Activated CD4-positive, alpha-beta T cell treated with anti-CD3 and anti-CD28 coated beads for 24 hours (primary cell): ENCODE measurements at regions not wholly inside any gene's neighbourhood (a gene's known extent, or its start where the extent isn't known, plus 50 kb on each side); places are given as distances from the start of the nearest gene placed in this dataset.
"Not testable (repeated sequence)": the region's sequence is repeated elsewhere in the genome, so short reads cannot be mapped to it uniquely, and the experiment has no call there.

Experiments used
- DNase-seq, 2 donors: peaks; one replicate each; pipeline ENCODE4 v3.0.0-alpha.2; 2020; ENCODE audit warnings: low read depth in 2 of 2

GRCh38 chr15:69916169-69916785, 181.4 kb downstream of the TLE3 start:
- no peak for DNase-seq

DNA sequence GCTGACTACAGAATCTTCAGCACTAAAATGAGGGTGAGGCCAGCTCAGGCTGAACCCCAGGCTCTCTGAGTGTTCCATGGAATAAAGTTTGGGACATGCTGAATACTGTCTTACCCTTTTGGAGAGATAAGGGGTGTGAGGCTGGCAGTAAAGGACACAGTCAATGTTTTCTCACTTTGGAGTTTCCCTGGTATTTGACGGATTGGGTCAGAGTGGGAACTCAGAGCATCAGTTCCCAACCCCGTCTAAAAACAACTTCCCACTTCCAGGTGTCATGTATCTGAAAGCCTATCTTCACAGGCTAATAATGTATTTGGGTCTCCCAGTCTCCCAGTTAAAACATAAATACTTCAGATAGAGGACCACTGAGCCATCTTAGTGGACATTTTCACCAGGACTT, 180.7 kb downstream of the TLE3 start:
- DNase-seq = no peak

GRCh38 chr15:69919816-69920215, 177.9 kb downstream of the TLE3 start:
- no peak for DNase-seq

DNA sequence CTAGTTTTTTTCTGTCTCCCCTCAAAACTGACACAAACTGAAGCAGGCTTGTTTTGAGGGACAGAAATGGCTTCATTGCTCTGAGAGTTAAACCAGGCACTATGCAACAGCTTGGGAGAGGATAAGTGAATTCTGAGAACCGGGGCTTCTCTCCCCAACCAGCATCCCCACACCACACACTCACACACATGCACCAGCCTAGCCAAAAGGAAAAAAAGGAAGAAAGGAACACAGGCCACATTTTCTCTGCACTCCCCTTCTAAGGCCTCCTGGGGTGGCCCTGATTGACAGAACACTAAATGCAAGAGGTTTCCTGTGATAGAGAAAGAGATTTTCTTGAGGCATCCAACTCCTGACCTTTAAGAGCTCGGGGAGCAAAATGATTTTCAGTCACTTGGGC, 177.5 kb downstream of the TLE3 start:
- DNase-seq = no peak

GRCh38 chr15:69921626-69922619, 175.8 kb downstream of the TLE3 start:
- DNase-seq = no peak

GRCh38 chr15:69924531-69924930, 173.2 kb downstream of the TLE3 start:
- DNase-seq = no peak

DNA sequence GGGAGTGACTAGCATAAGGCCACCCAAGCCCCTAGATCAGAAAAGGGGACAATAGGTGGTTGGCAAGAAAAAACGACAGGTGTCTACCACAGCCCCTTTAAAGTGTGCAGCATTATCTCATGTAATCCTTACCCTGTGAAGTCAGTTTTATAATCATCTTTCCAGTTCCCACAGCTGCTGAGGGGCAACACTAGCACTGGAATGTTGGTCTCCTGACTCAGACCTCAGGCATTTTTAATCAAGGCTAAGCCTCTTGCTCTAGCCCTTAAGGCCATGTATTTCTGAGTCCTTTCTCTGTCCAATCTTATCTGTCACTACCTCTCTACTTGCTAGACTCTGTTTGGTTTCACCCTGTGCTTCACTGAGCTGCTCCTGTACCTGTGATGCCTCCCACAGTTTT, 171.7 kb downstream of the TLE3 start:
- DNase-seq = no peak

DNA sequence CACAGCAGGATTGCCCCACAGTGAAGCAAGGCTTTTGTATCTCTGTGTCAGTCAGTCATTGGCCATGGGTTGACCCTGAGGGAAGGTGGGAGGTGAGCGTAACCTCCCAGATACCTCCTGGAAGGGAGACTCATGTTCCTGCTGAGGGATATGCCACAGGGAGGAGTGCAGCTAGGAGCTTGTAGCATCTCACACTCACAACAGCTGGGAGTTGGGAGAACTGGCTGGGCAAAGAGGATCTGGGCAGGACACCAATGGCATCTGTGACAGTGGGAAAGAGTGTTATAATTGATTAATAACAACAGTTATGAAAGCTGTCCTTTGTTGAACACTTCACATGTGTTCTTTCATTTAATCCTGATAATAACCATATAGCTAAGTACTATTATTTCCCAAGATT, 171.0 kb downstream of the TLE3 start:
- no peak for DNase-seq

DNA sequence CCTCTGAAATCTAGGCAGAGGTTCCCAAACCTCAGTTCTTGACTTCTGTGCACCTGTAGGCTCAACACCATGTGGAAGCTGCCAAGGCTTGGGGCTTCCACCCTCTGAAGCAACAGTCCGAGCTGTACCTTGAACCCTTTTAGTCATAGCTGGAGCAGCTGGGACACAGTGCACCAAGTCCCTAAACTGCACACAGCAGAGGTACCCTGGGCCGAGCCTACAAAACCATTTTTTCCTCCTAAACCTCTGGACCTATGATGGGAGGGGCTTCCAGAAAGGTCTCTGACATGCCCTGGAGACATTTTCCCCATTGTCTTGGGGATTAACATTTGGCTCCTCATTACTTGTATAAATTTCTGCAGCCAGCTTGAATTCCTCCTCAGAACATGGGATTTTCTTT, 168.8 kb downstream of the TLE3 start:
- DNase-seq = not testable (repeated sequence)

- DNase-seq = no peak
These were observed 167.6 kb downstream of the TLE3 start for GRCh38 chr15:69929905-69930630.

DNA sequence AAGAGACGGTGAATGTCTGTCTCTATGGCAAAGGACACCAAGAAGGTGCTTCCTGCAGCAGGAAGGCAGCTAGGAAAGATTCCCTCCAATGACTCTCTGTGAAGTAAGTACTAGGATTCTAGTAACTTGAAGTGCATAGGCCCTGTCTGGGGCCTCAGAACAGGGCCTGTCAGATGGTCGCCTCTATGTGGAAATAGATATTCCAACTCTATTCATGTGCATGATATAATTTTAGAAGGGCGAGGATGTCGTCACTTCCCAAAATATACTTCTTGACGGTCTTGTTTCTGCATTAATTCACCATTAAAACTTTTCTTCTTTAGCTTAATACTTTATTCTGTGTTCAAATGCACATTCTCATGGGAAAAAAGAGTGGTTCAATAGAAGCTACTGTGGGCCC, 167.0 kb downstream of the TLE3 start:
- DNase-seq = no peak

DNA sequence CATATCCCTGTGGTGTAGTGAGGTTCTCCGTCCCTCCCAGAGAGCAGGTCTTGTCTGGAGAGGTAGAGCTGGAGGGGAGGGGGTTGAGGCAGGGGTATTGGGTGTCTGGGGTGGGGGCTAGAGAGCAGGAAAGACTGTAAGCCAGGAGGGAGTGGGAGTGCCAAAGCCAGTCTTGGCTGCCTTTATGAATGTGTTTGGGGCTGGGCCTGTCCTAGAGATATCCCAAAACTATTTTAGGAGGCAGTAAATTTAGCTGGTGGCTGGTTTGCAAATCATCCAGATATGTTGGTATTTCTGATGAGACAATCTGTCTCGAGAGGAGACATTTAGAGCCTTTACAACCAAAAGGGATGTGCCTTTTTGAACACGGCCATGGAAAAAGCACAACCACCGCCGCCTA, 166.6 kb downstream of the TLE3 start:
- no peak for DNase-seq

GRCh38 chr15:69934607-69935006, 163.1 kb downstream of the TLE3 start:
- DNase-seq = no peak

GRCh38 chr15:69939513-69940440, 157.9 kb downstream of the TLE3 start:
- DNase-seq = no peak

- no peak for DNase-seq
These were observed 157.0 kb downstream of the TLE3 start for GRCh38 chr15:69940441-69941300.

DNA sequence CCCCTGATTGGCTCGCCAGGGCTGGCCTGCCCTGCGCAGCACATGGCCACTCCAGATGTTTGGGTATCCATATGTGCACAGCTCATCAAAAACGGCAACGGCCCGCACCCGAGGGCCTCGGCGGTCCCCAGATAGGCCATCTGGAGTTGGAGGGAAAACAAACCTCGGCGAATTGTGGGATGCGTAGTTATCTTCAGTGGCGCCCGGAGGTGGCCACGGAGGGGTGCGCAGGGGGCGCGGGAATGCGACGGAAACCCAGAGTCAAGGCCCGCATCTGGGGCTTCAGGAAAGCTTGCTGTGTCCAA, 156.5 kb downstream of the TLE3 start:
- DNase-seq = no peak

GRCh38 chr15:69941706-69942495, 155.8 kb downstream of the TLE3 start:
- DNase-seq = no peak

DNA sequence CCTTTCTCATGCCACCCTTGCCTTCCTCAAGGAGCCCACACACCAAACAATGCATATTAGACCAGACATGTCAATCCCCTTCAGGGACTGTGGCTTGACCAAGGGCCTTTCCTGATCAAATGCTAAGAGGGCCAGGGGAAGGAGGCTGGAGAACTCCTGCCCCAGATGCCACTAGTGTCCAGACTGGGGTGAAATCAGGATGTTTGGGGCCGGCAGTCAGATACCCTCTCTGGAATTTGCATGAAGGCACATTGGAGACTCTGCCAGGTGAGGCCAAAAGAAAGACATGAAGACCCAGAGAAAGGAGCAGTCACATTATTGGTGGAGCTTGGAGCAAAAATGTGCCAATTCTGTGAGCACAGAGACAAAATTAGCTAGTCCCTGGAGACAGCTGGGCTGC, 154.1 kb downstream of the TLE3 start:
- no peak for DNase-seq

- no peak for DNase-seq
These were observed 152.0 kb downstream of the TLE3 start for GRCh38 chr15:69945729-69946128.

GRCh38 chr15:69946870-69947269, 150.8 kb downstream of the TLE3 start:
- no peak for DNase-seq
